ENCODE measurements at regions not wholly inside any gene's neighbourhood (a gene's known extent, or its start where the extent isn't known, plus 50 kb on each side); places are given as distances from the start of the nearest gene placed in this dataset.

DNA sequence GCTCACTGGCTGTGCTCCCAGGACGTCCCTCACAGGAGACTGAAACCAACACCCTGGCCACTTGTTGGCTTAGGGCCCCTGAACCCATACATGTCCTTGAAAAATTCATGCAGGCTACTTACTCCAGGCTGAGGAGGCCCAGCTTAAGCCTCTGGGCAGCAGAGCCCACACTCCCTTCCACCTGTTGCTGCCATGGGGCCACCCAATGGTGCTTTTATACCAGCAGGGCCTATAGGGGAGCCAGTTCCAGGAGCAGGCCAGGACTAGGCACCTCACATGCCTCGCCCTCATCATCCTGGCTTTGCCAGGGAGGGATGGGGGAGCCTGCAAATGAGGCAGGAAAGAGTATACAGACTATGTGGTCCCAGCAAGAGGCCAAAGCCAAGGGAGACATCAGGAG lies 181.7 kb upstream of the NECTIN1 start:
- ChIA-PET CTCF (no interaction called here), POLR2A (no interaction called here)

DNA sequence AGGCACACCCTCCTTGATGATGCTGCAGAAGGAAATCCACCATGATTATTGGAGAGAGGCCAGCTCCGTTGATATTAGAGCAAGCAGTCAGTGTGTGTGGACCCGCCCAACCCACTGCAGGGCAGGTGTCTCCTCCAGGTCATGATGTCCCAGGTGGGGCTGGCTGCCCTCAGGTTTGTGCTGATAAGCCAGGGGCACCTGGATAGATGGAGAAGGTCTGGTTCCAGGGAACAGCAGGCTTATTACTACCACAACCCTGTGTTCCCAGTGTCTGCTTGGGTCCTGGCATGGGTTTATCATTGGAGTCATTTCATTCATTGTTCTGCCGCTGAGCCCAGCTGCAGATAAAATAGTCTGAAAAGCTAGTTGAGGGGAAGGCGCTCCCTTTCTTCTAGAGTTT lies 181.1 kb upstream of the NECTIN1 start:
- ChIA-PET POLR2A (no interaction called here), CTCF (no interaction called here)

DNA sequence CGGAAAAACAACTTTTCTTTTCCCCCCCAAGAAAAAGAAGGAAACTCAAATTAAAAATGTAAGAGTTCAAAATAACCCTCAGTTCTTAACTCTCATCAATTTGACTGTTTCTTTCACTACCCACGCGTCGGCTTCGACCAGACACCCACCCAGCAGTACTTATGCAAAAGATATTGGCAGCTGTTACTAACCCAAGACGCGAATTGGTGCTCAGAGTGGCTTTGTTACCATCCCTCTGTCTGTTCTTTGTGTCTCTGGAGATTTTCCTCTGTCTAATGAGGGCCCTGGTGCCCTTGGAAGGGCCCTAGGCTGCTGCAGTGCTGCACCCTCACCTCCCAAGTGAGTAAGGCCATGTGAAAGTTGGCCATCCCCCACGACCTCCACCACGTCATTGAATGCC lies 180.5 kb upstream of the NECTIN1 start:
- POLR2A ChIA-PET, result no interaction called here
- CTCF ChIA-PET, result no interaction called here

DNA sequence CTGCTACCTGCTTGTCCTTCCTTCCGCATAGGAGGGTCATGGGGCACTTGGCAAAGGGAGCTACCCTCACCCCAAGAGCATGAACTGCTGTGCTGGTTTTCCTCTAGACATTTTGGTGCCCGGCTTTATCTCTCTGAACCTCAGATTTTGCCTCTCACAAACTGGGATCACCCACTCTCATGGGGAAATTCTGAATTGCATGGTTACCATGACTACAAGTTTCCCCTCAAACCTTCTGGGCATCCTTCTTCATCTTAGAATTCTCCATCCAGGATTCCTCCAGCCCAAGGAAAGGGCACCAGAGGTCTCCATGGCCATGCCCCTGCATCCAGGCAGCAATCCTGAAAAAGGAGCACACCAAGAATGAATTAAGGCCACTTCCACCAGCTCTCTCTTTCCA lies 180.1 kb upstream of the NECTIN1 start:
- ChIA-PET POLR2A (no interaction called here), CTCF (no interaction called here)

DNA sequence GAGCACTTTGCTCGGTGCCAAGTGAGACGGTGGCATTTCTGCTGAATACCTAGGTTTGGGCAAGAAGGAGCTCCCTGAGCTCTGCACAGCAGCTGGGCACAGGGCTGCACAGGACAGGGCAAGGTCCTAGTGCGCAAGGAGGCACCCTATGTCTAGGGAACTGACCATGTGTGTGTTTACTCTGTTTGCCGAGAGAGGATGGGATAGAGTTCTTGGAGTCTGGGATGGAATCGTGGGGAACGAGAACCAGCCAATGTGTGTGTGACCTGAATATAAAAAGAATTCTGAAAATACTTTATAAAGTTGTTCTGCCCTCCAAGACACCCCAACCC lies 179.5 kb upstream of the NECTIN1 start:
- POLR2A ChIA-PET, result no interaction called here
- CTCF ChIA-PET, result no interaction called here

DNA sequence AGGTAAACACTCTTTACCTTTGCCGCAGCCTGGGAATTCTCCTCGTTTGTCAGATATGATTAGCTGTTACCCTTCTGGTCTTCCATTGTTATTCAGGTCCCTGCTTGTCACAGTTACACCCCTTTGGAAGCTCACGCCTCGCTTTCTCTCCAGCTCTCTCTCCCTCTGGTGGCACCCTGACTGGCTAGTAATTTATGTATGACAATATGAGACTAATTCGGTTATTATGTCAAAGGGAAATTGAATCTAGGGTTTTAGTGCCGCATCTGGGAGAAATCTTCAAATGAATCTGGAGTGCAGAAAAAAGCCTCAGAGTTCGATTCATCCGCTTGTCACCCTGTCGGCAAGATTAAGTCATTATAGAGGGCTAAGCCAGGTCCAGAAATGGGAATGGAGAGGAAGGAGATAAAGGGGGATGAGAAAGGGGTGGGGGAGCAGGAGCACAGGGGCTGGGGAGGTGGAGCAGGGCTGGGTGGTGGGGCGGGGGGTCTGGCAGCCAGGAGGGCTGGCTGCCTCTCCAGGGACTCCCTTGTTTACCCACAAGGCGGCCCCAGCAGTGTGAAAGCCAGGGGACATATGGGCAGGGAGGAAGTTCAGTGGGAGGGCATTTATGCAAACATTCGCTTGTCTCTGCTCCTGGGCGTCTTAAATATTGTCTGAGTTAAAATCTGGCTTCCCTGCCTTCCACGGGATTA lies 179.0 kb upstream of the NECTIN1 start:
- POLR2A ChIA-PET, result interaction anchor here (0.7 kb wide), 1 partner anchor 186 kb away, joined by 5 read pairs; no protein-coding TSS in a partner anchor
- CTCF ChIA-PET, result interaction anchor here (0.8 kb wide), 1 partner anchor 10 kb away, joined by 3 read pairs; no protein-coding TSS in a partner anchor

DNA sequence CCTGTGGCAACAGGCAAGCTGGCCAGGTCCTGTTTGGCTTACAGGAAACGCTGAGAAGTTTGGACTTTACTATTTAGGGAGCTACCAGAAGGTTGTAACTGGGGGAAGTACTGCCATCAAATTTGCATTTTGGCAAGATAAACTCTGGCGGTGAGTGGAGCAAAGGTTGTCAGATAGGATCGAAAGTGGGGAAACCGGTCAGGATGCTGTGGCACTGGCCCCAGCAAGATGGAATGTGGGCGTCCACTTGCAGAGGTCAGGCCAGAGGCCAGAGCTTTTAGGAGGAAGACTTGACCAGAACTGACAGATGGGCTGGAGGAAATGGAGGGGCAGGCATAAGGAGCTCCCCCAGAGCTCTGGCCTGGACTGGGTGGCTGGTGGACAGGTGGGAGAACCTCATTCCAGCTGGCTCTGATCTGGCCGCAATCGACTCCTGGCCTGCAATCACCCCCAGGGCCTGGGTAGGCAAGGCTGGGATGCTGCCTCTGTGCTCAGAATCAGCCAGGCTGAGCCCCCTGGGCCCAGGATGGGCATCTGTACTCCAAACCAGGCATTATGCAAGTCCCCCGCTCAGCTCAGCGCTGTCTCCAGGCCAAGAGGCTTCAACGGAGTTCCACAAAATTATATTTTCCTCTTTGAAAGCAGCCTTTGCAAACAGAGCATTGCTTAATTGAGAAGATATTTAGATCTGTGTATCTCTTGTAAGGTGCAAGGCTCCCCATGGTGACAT lies 178.3 kb upstream of the NECTIN1 start:
- CTCF ChIA-PET, result interaction anchor here (0.8 kb wide), 1 partner anchor 10 kb away, joined by 3 read pairs; no protein-coding TSS in a partner anchor
- POLR2A ChIA-PET, result interaction anchor here (0.7 kb wide), 1 partner anchor 187 kb away, joined by 5 read pairs; no protein-coding TSS in a partner anchor

DNA sequence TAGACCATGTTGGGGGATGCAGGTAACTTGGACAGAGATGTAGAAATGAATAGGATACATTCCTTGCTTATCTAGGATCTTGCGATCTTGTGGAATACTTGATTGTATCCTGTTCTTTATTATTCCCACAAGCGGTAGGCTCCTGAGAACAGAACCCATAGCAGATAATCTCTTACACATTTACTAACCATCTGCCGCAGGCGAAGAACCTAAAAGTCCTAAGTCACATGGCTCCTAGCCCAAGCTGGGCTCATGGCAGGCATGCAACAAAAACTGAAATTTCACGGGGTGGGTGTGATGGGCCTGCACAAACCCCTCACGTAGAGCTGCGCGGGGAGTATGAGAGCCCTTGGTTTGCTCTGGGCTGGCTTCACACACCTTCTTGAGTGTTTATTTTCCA lies 177.4 kb upstream of the NECTIN1 start:
- ChIA-PET CTCF (no interaction called here), POLR2A (no interaction called here)

DNA sequence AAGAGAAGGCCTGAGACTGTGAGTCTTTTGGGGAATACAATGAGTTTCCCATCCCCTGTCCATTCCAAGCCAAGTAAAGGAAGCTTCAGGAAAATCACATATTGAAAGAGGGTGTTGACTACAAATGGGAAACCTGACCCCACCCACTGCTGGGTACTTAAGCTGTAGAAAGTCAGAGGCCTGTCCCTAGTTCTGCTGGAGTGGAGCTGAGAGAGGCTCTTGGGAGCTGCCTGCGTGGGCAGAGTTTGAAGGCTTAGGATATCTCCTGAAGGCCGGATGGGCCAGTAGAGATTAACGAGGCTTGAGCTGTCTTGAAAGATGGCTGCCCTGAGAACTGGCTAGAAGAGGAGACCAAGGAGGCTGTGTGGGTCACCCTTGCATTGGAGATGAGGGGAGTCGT lies 176.2 kb upstream of the NECTIN1 start:
- ChIA-PET POLR2A (no interaction called here), CTCF (no interaction called here)

DNA sequence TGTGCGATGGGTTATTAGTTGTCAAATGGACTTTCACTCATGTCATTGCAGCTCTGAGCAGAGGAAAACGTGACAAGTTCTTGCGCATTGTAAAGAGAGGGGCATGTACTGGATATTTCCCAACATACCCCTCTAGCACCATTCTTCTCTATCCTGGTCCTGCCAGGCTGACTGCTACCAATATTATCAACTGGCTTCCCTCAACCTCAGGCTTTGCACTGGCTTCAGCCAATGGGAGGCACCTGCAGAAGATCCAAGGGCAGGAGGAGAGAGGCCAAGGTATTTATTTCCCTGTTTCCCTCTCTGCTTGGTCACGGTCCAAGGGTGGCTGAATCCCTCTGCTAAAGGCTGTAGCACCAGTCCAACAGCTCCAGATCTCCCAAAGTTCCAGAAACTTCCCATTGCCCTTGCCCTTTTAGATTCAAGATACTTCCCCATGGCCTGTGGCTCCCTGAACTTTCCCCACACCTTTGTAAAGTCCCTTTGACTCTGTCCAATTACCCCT lies 175.6 kb upstream of the NECTIN1 start:
- POLR2A ChIA-PET, result no interaction called here

DNA sequence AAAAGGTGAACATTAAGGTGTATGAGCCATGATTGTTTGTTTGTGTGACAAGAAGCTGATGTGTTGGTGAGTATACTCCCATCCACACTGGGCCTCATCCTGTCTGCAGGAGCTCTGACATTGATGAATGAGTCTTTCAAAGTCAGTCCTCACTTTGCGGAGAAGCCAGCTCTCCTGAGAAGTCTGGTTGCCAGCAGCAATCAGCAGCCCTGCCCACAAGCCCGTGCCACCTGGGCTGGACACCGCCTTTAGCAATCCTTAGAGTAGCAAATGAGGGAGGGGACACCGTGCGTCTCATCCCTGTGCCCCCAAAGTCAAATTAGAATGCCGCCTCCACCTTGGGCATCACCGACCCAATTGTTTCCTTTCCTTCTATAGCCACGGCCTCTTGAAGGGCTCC lies 174.8 kb upstream of the NECTIN1 start:
- ChIA-PET CTCF (no interaction called here), POLR2A (no interaction called here)

More for the DNA sequence above, 175.6 kb upstream of the NECTIN1 start:
- CTCF ChIA-PET, result no interaction called here

DNA sequence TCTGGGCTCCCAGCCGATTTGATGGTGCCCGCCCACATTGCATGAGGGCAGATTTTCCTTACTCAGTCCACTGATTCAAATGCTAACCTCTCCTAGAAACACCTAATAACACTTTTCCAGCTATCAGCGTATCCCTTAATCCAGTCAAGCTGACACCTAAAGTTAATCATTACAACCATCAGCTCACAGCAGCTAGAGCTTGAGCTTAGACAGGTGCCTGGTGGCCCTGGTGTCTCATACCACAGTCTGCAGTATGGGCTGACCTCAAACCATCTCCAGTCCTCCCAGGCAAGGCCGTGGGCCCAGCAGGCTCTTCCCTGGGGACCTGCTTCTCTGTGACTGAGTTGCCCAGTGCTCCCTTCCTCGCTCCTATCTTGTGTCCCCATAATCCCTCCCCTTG lies 174.4 kb upstream of the NECTIN1 start:
- POLR2A ChIA-PET, result no interaction called here
- CTCF ChIA-PET, result no interaction called here

DNA sequence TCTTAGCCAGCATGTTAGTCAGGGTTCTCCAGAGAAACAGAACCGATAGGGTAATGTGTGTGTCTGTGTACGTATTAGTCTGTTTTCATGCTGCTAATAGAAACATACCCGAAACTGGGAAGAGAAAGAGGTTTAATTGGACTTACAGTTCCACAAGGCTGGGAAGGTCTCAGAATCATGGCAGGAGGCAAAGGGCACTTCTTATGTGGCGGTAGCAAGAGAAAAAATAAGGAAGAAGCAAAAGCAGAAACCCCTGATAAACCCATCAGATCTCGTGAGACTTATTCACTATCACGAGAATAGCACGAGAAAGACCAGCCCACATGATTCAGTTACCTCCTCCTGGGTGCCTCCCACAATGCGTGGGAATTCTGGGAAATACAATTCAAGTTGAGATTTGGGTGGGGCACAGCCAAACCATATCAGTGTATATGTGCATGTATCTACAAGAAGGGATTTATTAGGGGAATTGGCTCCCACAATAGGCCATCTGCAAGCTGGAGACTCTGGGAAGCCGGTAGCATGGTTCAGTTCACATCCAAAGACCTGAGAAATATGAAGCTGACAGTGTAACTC lies 173.7 kb upstream of the NECTIN1 start:
- CTCF ChIA-PET, result no interaction called here

DNA sequence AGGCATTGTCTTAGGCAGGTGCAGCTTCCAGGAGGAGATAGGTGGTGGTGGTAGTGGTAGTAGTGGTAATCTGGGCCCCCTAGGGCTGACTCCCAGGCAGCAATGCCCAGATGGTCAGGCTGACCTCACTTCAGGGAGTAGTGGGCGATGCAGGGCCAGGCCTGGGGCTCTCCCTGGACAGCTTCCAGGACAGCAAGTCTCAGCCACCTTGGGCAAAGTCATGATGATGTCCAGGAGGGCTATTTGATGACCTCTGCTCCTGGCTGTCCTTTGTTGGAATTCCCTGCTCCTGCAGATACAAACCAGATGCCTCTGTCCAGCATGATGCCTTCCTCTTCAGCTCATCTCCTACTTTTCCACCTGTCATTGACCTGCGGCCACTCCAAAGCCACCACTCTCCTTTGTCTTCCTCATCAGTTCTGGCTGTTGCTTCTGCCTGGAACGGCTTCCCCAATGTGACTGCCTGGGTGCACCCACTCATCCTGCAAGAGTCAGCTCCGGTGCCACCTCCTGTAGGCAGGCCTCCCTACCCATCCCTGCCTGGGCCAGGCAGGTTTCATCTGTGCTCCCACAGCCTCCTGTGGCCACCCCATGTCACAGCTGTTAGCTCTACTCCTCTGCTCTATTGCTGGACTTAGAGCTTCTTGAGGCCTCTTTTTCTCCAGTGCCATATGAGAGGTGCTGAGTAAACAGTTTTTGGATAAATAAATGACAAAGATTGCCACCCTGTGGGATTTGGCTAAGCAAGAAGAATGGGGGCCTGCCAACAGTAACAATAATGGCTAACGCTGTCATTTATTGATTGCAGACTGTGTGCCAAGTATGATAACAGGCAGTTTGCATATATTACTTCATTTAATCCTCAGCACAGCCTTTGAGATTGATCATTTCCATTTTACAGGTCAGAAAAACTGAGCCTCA lies 172.9 kb upstream of the NECTIN1 start:
- ChIA-PET CTCF (no interaction called here), POLR2A (no interaction called here)

More for the DNA sequence above, 173.7 kb upstream of the NECTIN1 start:
- POLR2A ChIA-PET, result no interaction called here

DNA sequence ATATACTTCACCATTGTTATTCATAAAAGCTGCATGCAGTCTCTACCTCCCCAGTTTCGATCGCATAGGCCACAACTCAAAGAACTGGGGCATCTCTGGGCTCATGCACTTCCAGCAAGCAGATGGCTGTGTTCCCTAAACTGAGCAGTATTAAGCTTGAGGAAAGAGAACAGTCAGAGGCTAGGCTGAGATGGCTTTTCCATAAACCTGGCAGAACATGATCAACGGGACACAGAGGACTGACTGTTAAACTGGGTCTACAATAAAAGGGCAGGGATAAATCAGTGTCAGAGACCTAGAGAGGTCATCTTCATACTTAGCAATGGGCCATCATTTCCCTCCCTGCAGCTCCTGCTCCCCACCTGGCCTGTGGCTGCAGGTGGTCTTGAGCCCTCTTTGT lies 171.0 kb upstream of the NECTIN1 start:
- ChIA-PET POLR2A (no interaction called here), CTCF (no interaction called here)

DNA sequence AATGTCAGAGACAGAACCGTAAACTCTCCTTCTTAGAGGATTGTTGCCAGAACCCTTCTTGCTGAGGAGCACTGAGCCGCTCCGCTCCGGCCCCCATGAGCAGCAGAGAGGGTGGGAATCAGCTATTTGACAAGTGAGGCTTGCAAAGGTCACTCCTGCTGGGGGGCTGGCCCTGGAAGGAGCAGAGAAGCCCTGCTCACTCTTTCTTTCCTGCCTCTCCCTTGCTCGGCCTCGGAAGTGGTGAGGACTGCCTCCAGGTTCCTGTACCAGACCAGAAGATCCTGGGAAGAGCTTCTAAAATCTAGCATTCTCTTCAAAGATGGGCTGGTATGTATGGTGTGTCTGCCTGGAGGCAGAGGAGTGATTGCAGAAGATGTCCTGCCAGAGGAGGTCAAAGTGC lies 168.6 kb upstream of the NECTIN1 start:
- ChIA-PET POLR2A (no interaction called here), CTCF (no interaction called here)

DNA sequence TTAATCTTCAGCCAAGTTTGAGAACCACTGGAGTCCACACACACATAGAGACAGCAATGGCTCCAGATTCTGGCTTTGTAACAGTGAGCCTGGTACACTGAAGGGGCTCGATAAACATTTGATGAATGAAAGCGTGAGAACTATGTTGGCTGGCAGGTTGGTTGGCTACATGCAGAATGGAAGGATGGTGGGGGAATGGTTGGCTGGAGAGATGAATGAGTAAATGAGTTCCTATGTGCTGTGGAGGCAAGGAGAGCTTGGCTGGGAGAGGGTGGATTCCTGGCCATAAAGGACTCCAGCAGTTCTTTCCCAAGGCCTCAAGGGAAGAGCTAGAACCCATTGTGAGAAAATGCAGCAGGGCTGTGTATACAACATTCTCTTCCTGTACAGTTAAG lies 168.0 kb upstream of the NECTIN1 start:
- ChIA-PET CTCF (no interaction called here), POLR2A (no interaction called here)

DNA sequence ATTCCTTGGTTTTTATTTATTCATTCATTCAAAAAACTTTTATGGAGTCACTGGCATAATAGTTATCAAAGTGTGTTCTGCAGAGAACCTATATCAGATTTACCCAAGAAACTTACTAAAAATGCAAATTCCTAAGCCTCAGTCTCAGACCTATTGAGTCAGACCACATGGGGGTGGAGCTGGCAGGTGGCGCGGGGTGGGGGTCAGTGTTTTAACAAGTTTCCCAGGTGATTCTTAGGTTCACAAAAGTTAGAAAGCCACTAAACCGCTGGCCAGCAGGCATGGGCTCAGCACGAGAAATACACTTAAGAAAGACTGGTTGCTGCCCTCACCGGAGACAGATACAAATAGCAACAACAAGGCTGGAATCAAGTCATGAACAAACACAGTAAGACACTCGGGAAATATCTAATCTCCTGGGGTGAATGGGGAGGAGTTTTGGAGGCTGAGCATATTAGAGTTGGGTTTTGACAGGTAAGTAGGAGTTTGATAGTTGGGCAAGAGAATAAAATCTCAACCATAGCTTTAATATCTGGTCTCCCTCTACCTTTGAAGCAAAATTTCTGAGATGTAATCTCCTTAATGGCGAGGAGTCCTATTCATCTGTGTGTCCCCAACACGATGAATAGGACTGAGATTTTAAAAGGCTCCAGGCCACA lies 167.5 kb upstream of the NECTIN1 start:
- ChIA-PET CTCF (no interaction called here), POLR2A (no interaction called here)

DNA sequence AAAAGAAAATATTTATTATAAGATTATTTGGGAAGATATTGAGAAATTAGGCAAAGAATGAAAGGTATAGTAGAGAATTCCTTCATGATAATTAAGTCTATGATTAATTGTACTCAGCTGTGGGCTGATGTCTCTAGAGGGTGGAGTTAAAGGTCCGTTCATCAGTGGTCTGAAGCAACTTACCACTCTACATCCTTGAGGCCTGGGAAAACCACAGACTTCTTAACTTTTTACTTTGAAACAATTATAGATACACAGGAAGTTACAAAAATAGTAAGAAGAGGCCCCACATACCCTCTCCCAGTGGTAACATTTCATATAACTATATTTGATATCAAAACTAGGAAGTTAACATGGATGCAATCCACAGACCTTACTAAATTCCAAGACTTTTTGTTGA lies 167.0 kb upstream of the NECTIN1 start:
- CTCF ChIA-PET, result no interaction called here
- POLR2A ChIA-PET, result no interaction called here

DNA sequence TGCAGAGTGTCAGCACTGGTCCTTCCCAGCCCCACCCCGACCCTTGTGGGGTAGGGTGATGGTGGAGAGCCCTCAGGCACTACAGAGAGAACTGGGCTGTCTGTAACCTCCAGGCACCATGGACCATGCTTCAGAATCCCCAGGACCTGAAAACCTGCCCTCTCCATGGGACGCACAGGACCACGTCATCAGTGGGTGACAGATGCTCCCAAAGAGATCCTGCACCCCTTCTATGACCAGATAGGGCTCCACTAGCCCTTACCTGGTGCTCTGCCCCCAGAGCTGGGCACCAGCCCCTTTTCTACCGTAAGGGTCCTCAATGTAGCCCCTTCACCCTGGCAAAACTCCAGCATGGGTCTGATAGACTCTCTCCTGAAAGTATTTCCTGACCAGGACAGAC lies 165.9 kb upstream of the NECTIN1 start:
- ChIA-PET POLR2A (no interaction called here), CTCF (no interaction called here)

All from activated CD8-positive, alpha-beta memory T cell treated with anti-CD3 and anti-CD28 coated beads for 36 hours (primary cell).